ENCODE measurements at regions not wholly inside any gene's neighbourhood (a gene's known extent, or its start where the extent isn't known, plus 50 kb on each side); places are given as distances from the start of the nearest gene placed in this dataset.

DNA sequence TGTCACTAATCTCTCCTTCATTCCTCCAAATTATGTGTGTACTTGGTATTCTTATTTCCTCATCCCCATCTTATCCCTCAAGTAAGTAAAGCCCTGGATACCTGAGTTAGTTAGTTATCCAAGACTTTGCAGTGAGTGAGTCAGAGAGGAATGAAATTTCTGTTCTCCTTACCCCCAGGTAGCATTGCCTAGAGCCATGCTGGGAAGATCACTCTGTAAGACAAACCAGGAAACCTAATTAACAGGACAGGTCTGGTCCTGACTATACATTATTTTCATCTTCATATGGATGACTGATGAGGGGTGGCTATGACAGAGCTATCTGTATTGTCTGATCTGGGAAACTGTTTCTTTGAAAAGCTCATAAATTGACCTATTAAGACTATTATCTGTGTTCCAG, 55.0 kb upstream of the ITGA6 start:
- no peak for DNase-seq

DNA sequence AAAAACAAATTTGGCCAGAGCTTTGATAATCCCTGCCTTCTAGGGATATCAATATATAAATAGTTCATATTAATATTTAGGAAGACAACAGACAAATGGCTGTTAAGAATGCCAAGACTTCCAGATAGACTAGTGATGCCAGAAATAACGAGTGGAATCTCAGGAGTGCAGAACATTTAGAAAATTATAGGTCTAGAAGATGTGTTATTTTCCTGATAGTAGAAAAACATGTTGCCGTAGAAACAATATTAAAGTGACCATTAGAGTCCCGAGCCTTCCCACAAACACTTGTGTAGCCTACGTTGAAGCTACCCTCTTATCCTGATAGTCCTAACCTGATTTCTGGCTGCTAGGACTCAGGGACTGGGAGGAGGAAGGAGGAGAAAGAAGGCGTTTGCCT, 54.3 kb upstream of the ITGA6 start:
- DNase-seq: no peak

DNA sequence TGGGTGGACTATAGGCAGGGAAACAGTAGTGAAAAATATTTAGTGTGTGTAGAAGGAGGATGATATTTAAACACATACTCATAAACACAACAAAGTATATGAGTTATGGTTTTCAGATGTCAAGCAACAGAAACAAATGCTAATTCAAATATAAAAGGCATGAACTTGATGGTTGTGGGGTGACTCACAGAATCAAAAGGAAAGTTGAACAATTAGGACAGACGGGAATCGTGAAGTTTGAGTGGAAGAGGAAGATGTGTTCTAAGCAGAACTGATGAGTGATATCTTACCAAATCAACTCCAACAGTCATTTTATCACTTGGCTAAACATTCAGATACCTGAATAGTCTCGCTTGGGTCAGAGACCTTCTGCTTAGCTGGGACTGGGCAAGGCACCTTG, 53.6 kb upstream of the ITGA6 start:
- no peak for DNase-seq

DNA sequence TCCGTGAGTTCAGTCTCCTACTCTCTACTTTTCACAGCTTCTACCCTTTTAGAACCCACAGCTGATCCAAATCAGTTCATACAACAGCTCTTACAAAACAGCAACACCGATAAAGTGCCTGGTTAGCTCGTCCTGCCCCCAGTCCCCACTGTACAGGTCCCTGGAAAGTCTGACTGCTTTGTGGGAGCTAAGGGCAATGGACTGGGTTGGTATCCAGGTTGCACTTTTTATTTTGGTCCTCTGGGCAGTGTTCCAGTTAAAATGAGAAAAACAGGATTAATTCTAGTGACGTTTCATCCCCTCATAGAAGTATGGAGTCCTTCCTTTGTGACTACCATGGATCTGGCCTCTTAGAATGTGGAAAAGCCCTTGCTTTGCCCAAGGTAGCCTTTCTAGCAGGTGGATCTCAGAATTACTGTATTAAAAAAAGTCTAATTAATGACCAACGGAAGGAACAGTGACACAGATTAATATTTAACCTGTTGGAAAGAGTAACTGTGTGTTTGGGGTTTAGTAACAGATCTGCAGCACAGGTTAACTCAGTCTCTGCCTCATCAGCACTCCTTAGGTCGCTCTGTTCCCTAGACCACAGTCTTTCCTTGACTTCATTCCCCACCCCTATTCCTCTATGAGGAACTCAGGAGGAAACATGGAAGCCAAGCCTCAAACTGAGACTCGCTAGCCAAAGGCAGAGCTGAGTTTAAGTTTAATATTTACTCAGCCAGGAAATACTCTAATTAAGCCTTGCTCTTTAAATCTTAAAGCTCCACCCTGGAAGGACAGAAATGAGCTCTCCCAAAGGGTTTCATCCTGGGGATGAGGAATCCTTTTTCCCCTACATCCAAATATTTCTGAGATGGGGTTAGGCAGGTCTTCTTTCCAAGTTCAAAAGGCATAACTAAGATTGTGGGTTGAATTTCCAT, 52.8 kb upstream of the ITGA6 start:
- no peak for DNase-seq

DNA sequence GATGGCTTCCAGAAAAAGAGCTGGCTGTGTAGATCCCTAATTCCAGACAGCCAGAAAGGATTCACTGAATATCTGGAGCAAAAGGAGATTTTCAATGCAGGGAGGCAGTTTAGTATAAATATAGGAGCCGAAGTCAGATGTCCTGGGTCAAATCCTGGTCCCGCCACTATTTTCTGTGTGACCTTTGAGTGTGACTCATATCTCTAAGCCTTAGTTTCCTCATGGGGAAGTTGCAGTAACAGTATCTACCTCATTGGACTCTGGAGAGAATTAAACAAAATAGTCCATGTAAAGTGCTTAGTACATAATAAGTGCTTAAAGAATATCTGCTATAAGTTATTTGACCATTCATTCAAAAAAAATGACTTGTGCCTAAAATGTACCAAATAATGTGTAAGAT, 52.1 kb upstream of the ITGA6 start:
- no peak for DNase-seq

DNA sequence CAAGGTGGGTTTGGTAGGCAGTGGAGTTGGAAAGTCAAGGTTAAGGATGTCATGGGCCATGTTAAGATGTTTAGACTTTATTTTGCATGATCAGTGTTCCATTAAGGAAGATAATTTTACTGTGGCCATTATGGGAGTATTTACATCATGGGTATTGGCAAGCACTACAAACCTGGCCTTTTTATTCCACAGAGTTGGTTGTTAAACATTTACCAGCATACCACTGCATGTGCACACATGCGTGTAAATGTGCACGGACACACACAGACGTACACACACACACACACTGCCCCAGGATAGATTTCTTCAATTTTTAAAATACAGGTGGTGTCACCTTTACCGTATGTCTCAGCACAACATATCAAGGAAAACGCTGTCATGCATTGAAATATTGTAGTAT, 51.4 kb upstream of the ITGA6 start:
- no peak for DNase-seq

DNA sequence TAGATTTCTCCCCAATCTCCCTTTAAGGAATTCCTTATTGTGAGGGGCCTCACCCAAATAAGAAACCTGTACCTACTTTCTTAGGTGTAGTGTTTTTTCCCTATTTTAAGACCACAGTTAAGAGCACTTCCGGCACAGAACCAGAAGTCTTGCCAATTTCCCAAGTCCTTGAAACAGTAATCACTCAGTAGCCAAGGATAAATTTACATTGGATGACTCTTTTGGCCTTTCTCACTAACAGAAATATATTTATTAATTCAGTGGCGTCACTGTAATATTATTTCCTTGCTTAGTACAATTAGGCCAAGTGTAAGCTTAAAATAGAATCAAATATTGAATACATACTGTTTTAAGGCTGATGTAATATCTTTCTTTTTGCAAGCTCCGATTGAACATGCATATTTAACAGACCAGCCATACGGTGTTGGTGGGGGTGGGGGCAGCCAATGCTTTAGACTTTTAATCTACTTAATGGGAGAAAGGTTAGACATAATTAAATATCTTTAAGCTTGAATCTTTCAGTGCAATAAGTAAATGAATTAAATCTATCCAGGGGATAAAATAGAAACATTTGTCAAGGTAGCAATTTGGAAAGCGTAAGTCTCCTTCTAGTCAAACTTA, 50.8 kb upstream of the ITGA6 start:
- DNase-seq: no peak

DNA sequence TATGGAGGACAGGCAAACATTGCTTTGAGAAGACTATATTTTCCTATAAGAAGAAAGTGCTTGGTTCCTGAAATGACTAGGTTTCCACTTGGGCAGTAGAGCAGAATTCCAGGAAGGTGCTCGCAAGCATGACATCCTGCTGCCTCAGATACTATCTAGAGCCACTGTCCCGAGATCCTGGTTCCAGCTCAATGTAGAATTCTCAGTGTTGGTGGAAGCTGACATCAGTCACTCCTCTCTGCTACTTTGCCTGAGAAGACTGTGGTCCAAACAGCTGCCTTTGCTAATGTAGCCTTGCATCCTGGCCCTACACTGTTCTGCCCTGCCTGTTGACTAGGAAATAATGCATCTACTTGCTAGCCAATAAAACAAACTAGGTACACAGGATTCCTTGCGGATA, 50.0 kb upstream of the ITGA6 start:
- no peak for DNase-seq
